ENCODE measurements at regions not wholly inside any gene's neighbourhood (a gene's known extent, or its start where the extent isn't known, plus 50 kb on each side); places are given as distances from the start of the nearest gene placed in this dataset.

DNA sequence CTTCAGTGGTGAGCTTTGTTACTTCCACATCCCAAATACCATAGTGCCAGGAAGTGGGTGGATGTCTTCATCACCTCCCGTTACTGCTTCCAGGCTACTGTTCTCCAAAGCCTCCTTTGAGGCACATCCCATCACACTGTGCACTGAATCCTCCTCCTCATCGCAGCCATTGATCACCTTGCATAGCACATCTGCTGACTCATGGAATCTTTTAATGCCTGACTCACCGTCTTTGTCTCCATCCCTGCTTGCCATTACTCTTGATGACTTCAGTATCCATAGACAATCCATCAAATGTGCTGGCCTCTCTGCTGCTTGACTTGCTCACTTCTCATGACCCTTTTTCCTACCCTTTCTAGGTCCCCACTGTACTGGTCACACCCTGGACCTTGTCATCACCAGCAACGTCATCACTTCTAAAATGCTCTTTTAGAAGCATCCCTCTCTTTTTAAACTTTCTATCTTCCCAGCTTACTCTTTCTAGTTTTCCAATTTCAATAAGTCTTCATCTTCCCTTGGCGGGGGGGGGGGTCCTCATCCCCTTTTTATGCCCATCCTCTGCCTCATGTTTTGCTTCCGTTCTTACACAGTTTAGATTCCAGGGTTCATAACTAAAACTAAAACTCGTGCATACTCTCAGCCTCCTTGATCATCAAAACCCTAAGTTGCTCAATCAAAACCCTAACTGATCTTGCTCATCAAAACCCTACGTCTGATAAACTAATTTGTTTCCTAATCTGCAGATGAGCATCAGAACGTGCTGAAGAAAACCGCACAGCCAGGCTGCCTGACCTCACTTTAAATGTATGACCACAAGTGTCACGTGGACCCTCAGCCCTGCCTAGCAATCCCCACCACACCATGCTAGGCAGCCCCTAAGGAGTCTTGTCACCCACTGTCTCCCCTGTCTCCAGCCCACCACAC lies 289.7 kb upstream of the ZFHX3 start:
- TF ChIP-seq, protein P1, sequence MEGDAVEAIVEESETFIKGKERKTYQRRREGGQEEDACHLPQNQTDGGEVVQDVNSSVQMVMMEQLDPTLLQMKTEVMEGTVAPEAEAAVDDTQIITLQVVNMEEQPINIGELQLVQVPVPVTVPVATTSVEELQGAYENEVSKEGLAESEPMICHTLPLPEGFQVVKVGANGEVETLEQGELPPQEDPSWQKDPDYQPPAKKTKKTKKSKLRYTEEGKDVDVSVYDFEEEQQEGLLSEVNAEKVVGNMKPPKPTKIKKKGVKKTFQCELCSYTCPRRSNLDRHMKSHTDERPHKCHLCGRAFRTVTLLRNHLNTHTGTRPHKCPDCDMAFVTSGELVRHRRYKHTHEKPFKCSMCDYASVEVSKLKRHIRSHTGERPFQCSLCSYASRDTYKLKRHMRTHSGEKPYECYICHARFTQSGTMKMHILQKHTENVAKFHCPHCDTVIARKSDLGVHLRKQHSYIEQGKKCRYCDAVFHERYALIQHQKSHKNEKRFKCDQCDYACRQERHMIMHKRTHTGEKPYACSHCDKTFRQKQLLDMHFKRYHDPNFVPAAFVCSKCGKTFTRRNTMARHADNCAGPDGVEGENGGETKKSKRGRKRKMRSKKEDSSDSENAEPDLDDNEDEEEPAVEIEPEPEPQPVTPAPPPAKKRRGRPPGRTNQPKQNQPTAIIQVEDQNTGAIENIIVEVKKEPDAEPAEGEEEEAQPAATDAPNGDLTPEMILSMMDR (IDR thresholded peaks at IDR 0.05; ENCODE audit: low read depth, low read length): no peak
- in situ Hi-C loops (cut with HindIII; ENCODE audit: low sequenced_read_pairs): no loop called here
- DNase-seq (ENCODE audit: low read depth, low spot score): no peak
- H3K4me3 ChIP-seq (ENCODE audit: low read depth, low read length): no peak overlapping the region

DNA sequence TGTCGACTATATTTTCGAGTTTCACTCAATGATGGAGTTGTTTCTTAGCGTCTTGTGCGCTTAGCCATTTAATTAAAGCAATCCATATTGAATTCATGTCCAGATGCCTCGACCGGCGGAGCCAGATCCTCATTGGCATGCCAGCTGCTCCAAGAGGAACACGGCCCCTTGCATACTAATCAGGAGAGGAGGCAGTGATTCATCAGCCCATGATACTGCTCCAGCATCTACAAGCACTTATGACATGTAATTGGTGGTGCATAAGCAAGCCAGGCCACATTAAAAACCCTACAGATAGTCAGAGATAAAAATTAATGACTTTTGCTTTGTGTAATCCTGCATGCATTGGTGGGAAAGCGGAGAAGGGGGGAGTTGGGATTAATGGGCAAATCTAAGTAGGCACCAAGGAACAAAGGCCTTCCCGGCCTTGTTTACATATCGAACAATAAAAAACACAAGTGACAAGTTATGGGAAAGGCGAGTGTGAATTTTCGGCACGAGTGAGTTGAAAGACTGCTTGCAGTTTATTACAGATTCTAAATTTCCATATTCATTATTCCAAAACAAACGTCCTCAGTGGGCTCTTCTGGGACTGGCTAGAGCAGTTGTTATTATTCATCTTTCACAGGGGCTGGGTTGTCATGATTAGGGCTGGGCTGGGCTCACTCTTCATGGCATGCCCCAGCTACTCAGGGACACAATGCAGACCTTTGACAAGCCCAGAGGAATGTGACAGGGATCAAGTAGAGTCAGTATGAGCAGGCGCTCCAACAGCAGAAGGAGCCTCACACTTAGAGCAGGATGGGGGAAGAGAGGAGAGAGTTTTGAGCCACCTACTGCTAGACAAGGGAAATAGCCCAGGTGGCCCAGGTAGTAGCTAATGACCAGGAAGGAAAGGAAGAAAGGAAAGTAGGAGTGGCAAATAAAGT lies 281.7 kb upstream of the ZFHX3 start:
- in situ Hi-C loops (cut with HindIII; ENCODE audit: low sequenced_read_pairs): no loop called here
- H3K4me3 ChIP-seq (ENCODE audit: low read depth, low read length): no peak overlapping the region
- DNase-seq (ENCODE audit: low read depth, low spot score): no peak
- TF ChIP-seq, protein P1 (IDR thresholded peaks at IDR 0.05; ENCODE audit: low read depth, low read length): no peak

DNA sequence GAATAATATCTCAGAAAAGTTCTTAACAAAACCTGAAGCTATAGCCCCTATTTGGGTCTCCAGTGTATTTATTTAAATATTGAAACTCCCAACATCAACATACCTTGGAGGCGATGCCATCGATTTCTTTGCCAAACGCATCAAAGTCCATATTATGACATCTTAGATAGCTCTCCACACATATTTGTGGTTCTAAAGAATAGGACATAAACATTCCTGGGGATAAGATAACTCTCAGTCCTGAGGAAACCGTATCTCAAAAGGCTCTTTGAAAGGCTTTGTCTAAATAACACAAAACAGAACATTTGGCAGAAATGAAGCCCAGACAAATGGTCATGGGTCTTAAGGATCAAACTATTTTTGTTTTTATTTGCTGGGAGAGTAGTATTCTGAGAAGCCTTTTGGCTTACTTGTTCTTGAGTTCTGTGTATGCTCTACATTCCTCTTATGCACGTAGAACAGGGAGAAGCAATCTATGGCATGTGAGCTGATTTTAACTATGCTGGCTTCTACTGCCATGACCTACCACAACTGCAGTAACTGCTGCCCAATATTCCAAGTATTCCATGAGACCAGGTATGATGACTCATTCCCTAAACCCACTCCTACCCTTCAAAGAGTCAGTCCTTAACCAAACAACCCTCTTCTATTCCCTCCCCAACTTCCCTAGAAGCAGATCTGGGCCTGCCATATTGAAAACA lies 279.0 kb upstream of the ZFHX3 start:
- no peak overlapping the region for H3K4me3 ChIP-seq (ENCODE audit: low read depth, low read length)
- no peak for DNase-seq (ENCODE audit: low read depth, low spot score)
- in situ Hi-C loops (cut with HindIII; ENCODE audit: low sequenced_read_pairs): no loop called here
- TF ChIP-seq, protein P1 (IDR thresholded peaks at IDR 0.05; ENCODE audit: low read depth, low read length): no peak

DNA sequence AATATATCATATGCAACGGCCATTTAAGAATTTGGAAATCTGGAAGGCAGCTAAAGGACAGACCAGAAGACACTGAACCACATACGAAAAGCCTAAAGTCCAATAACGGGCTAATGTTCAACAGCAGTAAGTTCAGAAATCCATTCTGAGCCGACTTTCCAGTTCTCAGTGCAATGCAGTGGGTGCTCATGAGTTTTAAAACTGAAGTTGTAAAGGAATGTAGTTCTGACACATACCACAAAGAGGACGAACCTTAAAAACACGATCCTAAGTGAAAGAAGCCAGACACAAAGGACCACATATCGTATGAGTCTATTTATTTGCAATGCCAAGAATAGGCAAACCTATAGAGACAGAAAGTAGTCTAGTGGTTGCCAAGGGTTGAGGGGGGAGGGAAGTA lies 278.3 kb upstream of the ZFHX3 start:
- no peak for DNase-seq (ENCODE audit: low read depth, low spot score)
- in situ Hi-C loops (cut with HindIII; ENCODE audit: low sequenced_read_pairs): no loop called here
- H3K4me3 ChIP-seq (ENCODE audit: low read depth, low read length): no peak overlapping the region
- TF ChIP-seq, protein P1 (IDR thresholded peaks at IDR 0.05; ENCODE audit: low read depth, low read length): no peak

DNA sequence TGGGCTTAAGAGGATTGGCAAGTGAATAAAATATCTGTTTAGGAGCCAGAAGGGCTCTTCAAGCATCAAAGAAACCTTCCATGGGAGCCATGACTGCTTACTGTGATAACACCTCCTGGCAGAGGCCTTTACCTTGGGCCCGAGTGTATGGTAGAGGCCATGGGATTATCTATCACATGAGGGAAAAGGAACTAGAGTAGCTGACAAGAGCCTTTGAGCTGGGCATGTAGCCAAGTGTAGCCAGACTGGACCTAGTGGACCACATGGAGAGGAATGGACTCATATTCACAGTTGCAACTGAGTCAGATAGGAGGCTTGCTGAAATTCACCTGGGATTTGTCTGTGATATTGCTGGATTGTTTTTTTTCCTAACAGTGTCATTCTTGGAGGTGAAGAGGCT lies 276.0 kb upstream of the ZFHX3 start:
- in situ Hi-C loops (cut with HindIII; ENCODE audit: low sequenced_read_pairs): no loop called here
- no peak overlapping the region for H3K4me3 ChIP-seq (ENCODE audit: low read depth, low read length)
- TF ChIP-seq, protein P1 (IDR thresholded peaks at IDR 0.05; ENCODE audit: low read depth, low read length): no peak
- DNase-seq (ENCODE audit: low read depth, low spot score): no peak

DNA sequence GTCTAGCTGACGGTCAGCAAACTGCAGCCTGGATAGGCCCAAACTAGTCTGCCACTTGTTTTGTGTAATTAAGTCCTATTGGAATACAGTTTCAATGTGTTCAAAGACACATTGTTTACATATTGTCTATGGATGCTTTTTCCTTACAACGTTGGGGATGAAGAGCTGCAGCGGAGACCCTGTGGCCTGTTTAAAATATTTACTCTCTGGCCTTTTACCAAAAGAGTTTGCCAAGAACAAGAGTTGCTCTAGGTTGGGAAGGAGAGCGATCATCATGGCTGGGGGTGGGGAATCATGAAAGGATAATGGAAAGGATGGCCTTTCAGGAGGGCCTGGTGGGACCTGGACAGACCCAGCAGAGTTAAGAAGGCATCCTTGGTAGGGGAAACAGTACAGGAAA lies 274.9 kb upstream of the ZFHX3 start:
- TF ChIP-seq, protein P1 (IDR thresholded peaks at IDR 0.05; ENCODE audit: low read depth, low read length): no peak
- in situ Hi-C loops (cut with HindIII; ENCODE audit: low sequenced_read_pairs): no loop called here
- DNase-seq (ENCODE audit: low read depth, low spot score): no peak
- H3K4me3 ChIP-seq (ENCODE audit: low read depth, low read length): no peak overlapping the region
